Heart left ventricle (tissue), 16 donors: ENCODE measurements at regions not wholly inside any gene's neighbourhood (a gene's known extent, or its start where the extent isn't known, plus 50 kb on each side); places are given as distances from the start of the nearest gene placed in this dataset.

ENCODE experiments used
- ATAC-seq, 4 donors: fragments of 200-7000 bp; cut with Tn5 transposase; one replicate each; pipeline ENCODE4 v1.9.1; 2020 to 2022; ENCODE audit warnings: moderate library complexity in 4 of 4, mild to moderate bottlenecking in 3 of 4, moderate number of reproducible peaks in 1 of 4
- DNase-seq, 5 donors: peaks; one replicate each; pipeline ENCODE4 v3.0.0-alpha.2; 2020
- H3K27ac ChIP-seq, 12 donors: fragments of 200-600 bp; sonication (generic) in 4 of 12; one replicate each; pipeline versions ENCODE4 v1.5.0 to v1.8.0; 2016 to 2022; ENCODE audit warnings: mild to moderate bottlenecking in 2 of 12
- H3K27me3 ChIP-seq, 9 donors: fragments of 200-600 bp; sonication (generic) in 2 of 9; one replicate each; pipeline versions ENCODE4 v1.5.1 to v1.8.0; 2016 to 2022; ENCODE audit warnings: mild to moderate bottlenecking in 3 of 9
- H3K36me3 ChIP-seq, 9 donors: fragments of 200-600 bp; sonication (generic) in 2 of 9; one replicate each; pipeline versions ENCODE4 v1.5.0 to v1.8.0; 2018 to 2022; ENCODE audit warnings: mild to moderate bottlenecking in 2 of 9
- H3K4me1 ChIP-seq, 12 donors: fragments of 200-600 bp; sonication (generic) in 4 of 12; one replicate each; pipeline versions ENCODE4 v1.5.0 to v1.8.0; 2016 to 2022; ENCODE audit warnings: mild to moderate bottlenecking in 3 of 12
- H3K4me3 ChIP-seq, 12 donors: fragments of 200-600 bp; sonication (generic) in 4 of 12; one replicate each; pipeline versions ENCODE4 v1.5.0 to v1.8.0; 2017 to 2022; ENCODE audit warnings: mild to moderate bottlenecking in 9 of 12, moderate library complexity in 4 of 12
- H3K9me3 ChIP-seq, 12 donors: fragments of 200-600 bp; sonication (generic) in 4 of 12; one replicate each; pipeline versions ENCODE4 v1.5.0 to v1.8.0; 2016 to 2022; ENCODE audit warnings: mild to moderate bottlenecking in 1 of 12
- CTCF ChIP-seq, 12 donors: fragments of 200-600 bp; sonication (generic) in 4 of 12; IDR thresholded peaks; one replicate each; pipeline versions ENCODE4 v1.5.0 to v1.8.0; 2018 to 2022; ENCODE audit warnings: antibody characterized with exemption in 12 of 12, mild to moderate bottlenecking in 5 of 12
- POLR2A ChIP-seq, 2 donors: fragments of 450-650 bp; IDR thresholded peaks; one replicate each; pipeline ENCODE4 v1.6.1; 2017; ENCODE audit warnings: antibody characterized with exemption in 2 of 2, mild to moderate bottlenecking in 2 of 2, moderate library complexity in 2 of 2
- WGBS, 4 donors: extraction: QIAGEN DNeasy Blood & Tissue Kit in 2 of 4; methylation state at CpG; one replicate each; pipeline versions ENCODE4 v1.1.5 to v1.1.7; 2013 to 2018; 5-methylcytosine and 5-hydroxymethylcytosine counted together
- intact Hi-C, 10 donors: fragments of 100-400 bp; cut with DNase I; formaldehyde crosslinking; loops; one replicate each; pipeline versions ENCODE4 v1.11.1 to v1.14.2; 2022
- donor health status: ischemic (EF 13 %, LVEDD 7.1; RV severe dilation, severe dysfunction).
- donor health status: healthy with polysubstance abuse.
- donor health status: DM: no; HTN: yes; CAD: no.
- donor health status: DM: no; HTN: no; CAD: no.
- donor health status: ischemic (EF 25% LVEDD 6.9; RV normal size, moderate dysfunction).
- donor health status: ischemic (EF 25% LVEDD 5.7; RV mildly dilated, moderate dysfunction).
- donor health status: healthy.
- donor health status: DM: yes; HTN: yes; CAD: no.
- donor health status: ischemic (EF 35%, LVEDD 5.7; RV mildly dilated, moderate dysfunction).
- donor health status: nonischemic (EF 11% LVEDD 7.7; RV severe dilation, severe dysfunction).
- donor health status: DM: yes; HTN: yes; CAD: no.
- donor health status: PGD.
- donor health status: ischemic (EF 29% LVEDD 5.4; RV normal size, mild dysfunction).
- donor health status: nonischemic (EF 23%, LVEDD 6.1; RV moderate dilation, normal function).

GRCh38 chr1:243980471-243980870, 70.6 kb upstream of the ZBTB18 start:
- H3K4me1 ChIP-seq: no peaks in the 10 kb centered on the region
- no peak overlapping the region for H3K27ac ChIP-seq
- intact Hi-C loops: no loop called here
- H3K4me3 ChIP-seq: no peak overlapping the region
- 90 to 96% (median 92%) methylated on average over 3 of the region's 3 CpGs for whole genome bisulfite sequencing, 4 donors
- no peak for TF ChIP-seq POLR2A (IDR thresholded peaks at IDR 0.05)
- no peak for TF ChIP-seq CTCF (IDR thresholded peaks at IDR 0.05)
- no peaks in the 10 kb centered on the region for H3K9me3 ChIP-seq
- H3K36me3 ChIP-seq: no peaks in the 10 kb centered on the region
- peaks cover 0 to 11% (median 0%) of the 10 kb centered on the region in 9 donors for H3K27me3 ChIP-seq
- ATAC-seq (no peak), DNase-seq (no peak)

- no peak for ATAC-seq
- H3K27me3 ChIP-seq: peaks cover 0 to 15% (median 0%) of the 10 kb centered on the region in 9 donors
- TF ChIP-seq CTCF (IDR thresholded peaks at IDR 0.05) (no peak), POLR2A (IDR thresholded peaks at IDR 0.05) (no peak)
- DNase-seq: no peak
- H3K4me3 ChIP-seq: no peak overlapping the region
- no peaks in the 10 kb centered on the region for H3K36me3 ChIP-seq
- H3K9me3 ChIP-seq: no peaks in the 10 kb centered on the region
- no peaks in the 10 kb centered on the region for H3K4me1 ChIP-seq
- intact Hi-C loops: no loop called here
- no peak overlapping the region for H3K27ac ChIP-seq
These were observed 71.0 kb upstream of the ZBTB18 start for GRCh38 chr1:243980071-243980470.

GRCh38 chr1:243979396-243979795, 71.7 kb upstream of the ZBTB18 start:
- TF ChIP-seq CTCF (IDR thresholded peaks at IDR 0.05) (no peak), POLR2A (IDR thresholded peaks at IDR 0.05) (no peak)
- Histone ChIP-seq H3K9me3 (no peaks in the 10 kb centered on the region), H3K27ac (no peak overlapping the region), H3K4me3 (no peak overlapping the region), H3K27me3 (peaks cover 0 to 22% (median 0%) of the 10 kb centered on the region in 9 donors), H3K4me1 (no peaks in the 10 kb centered on the region), H3K36me3 (no peaks in the 10 kb centered on the region)
- DNase-seq: no peak
- 86 to 92% (median 90%) methylated on average over 16 to 18 of the region's 18 CpGs for WGBS, 4 donors
- no peak for ATAC-seq
- intact Hi-C loops: no loop called here

GRCh38 chr1:243977094-243977493, 74.0 kb upstream of the ZBTB18 start:
- TF ChIP-seq POLR2A (IDR thresholded peaks at IDR 0.05): no peak
- no peak for TF ChIP-seq CTCF (IDR thresholded peaks at IDR 0.05)
- H3K4me3 ChIP-seq: no peak overlapping the region
- DNase-seq (no peak), ATAC-seq (no peak)
- intact Hi-C loops: no loop called here
- 64 to 67% (median 66%) methylated on average over 5 of the region's 5 CpGs for WGBS, 4 donors
- no peaks in the 10 kb centered on the region for H3K36me3 ChIP-seq
- no peak overlapping the region for H3K27ac ChIP-seq
- no peaks in the 10 kb centered on the region for H3K4me1 ChIP-seq
- H3K27me3 ChIP-seq: peaks cover 0 to 18% (median 0%) of the 10 kb centered on the region in 9 donors
- no peaks in the 10 kb centered on the region for H3K9me3 ChIP-seq
